Chondrocyte (in vitro differentiated cells): ENCODE measurements at regions not wholly inside any gene's neighbourhood (a gene's known extent, or its start where the extent isn't known, plus 50 kb on each side); places are given as distances from the start of the nearest gene placed in this dataset.

Experiments
- DNase-seq: peaks from one replicate; pipeline ENCODE4 v3.0.0; 2021; ENCODE audit warnings: mixed read lengths, low spot score
- H3K27ac Mint-ChIP-seq: one replicate; pipeline ENCODE4 v1.8.0; 2021; ENCODE audit warnings: mild to moderate bottlenecking, moderate library complexity, mixed read lengths; ENCODE audit not compliant: unreplicated experiment
- H3K27me3 Mint-ChIP-seq: 2 replicates; pipeline ENCODE4 v1.8.0; 2021; ENCODE audit warnings: low read depth, mixed read lengths
- H3K36me3 Mint-ChIP-seq: 2 replicates; pipeline ENCODE4 v1.8.0; 2021; ENCODE audit warnings: low read depth, mixed read lengths
- H3K4me1 Mint-ChIP-seq: 2 replicates; pipeline ENCODE4 v1.8.0; 2021; ENCODE audit warnings: low read depth, mild to moderate bottlenecking, mixed read lengths
- H3K4me3 Mint-ChIP-seq: one replicate; pipeline ENCODE4 v1.8.0; 2021; ENCODE audit warnings: mild to moderate bottlenecking, moderate library complexity, mixed read lengths; ENCODE audit not compliant: unreplicated experiment
- H3K9me3 Mint-ChIP-seq: 2 replicates; pipeline ENCODE4 v1.8.0; 2021; ENCODE audit warnings: low read depth, mixed read lengths
- TF ChIP-seq, protein P1 (sequence below): fragments of 200-600 bp; sonication (generic); IDR thresholded peaks from 2 replicates; pipeline ENCODE4 v1.5.0; 2021; ENCODE audit warnings: antibody characterized with exemption, mild to moderate bottlenecking, moderate library complexity

GRCh38 chr7:35371221-35371620 lies 117.3 kb upstream of the TBX20 start:
- Mint-ChIP-seq H3K4me1 (no peaks in the 10 kb centered on the region), H3K27ac (no peak overlapping the region), H3K4me3 (no peak overlapping the region), H3K9me3 (peaks cover 12% of the 10 kb centered on the region), H3K36me3 (no peaks in the 10 kb centered on the region), H3K27me3 (no peaks in the 10 kb centered on the region)
- DNase-seq: no peak
- TF ChIP-seq, protein P1, sequence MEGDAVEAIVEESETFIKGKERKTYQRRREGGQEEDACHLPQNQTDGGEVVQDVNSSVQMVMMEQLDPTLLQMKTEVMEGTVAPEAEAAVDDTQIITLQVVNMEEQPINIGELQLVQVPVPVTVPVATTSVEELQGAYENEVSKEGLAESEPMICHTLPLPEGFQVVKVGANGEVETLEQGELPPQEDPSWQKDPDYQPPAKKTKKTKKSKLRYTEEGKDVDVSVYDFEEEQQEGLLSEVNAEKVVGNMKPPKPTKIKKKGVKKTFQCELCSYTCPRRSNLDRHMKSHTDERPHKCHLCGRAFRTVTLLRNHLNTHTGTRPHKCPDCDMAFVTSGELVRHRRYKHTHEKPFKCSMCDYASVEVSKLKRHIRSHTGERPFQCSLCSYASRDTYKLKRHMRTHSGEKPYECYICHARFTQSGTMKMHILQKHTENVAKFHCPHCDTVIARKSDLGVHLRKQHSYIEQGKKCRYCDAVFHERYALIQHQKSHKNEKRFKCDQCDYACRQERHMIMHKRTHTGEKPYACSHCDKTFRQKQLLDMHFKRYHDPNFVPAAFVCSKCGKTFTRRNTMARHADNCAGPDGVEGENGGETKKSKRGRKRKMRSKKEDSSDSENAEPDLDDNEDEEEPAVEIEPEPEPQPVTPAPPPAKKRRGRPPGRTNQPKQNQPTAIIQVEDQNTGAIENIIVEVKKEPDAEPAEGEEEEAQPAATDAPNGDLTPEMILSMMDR: no peak

- Mint-ChIP-seq H3K27ac (no peak overlapping the region), H3K4me1 (no peaks in the 10 kb centered on the region), H3K4me3 (no peak overlapping the region), H3K9me3 (peaks cover 12% of the 10 kb centered on the region), H3K36me3 (no peaks in the 10 kb centered on the region), H3K27me3 (no peaks in the 10 kb centered on the region)
- no peak for DNase-seq
- TF ChIP-seq, protein P1: no peak
Measured at GRCh38 chr7:35370687-35371086, 116.8 kb upstream of the TBX20 start.

- TF ChIP-seq, protein P1: no peak
- H3K27me3 Mint-ChIP-seq: peaks cover 2% of the 10 kb centered on the region
- peaks cover 9% of the 10 kb centered on the region for H3K9me3 Mint-ChIP-seq
- H3K27ac Mint-ChIP-seq: no peak overlapping the region
- DNase-seq: no peak
- H3K4me1 Mint-ChIP-seq: no peaks in the 10 kb centered on the region
- H3K36me3 Mint-ChIP-seq: no peaks in the 10 kb centered on the region
- H3K4me3 Mint-ChIP-seq: no peak overlapping the region
Measured at GRCh38 chr7:35366167-35367155, 112.6 kb upstream of the TBX20 start.

- H3K27me3 Mint-ChIP-seq: peaks cover 2% of the 10 kb centered on the region
- H3K36me3 Mint-ChIP-seq: no peaks in the 10 kb centered on the region
- no peak overlapping the region for H3K4me3 Mint-ChIP-seq
- peaks cover 8% of the 10 kb centered on the region for H3K9me3 Mint-ChIP-seq
- DNase-seq: no peak
- TF ChIP-seq, protein P1: no peak
- no peaks in the 10 kb centered on the region for H3K4me1 Mint-ChIP-seq
- H3K27ac Mint-ChIP-seq: no peak overlapping the region
Measured at GRCh38 chr7:35365523-35365922, 111.6 kb upstream of the TBX20 start.

- Mint-ChIP-seq H3K27ac (no peak overlapping the region), H3K9me3 (peaks cover 12% of the 10 kb centered on the region), H3K4me1 (no peaks in the 10 kb centered on the region), H3K4me3 (no peak overlapping the region), H3K36me3 (no peaks in the 10 kb centered on the region), H3K27me3 (peaks cover 2% of the 10 kb centered on the region)
- TF ChIP-seq, protein P1: no peak
- no peak for DNase-seq
Measured at GRCh38 chr7:35362341-35362740, 108.4 kb upstream of the TBX20 start.
